CD4-positive, CD25-positive, alpha-beta regulatory T cell (primary cell): ENCODE measurements at regions not wholly inside any gene's neighbourhood (a gene's known extent, or its start where the extent isn't known, plus 50 kb on each side); places are given as distances from the start of the nearest gene placed in this dataset.
"Not testable (repeated sequence)": the region's sequence is repeated elsewhere in the genome, so short reads cannot be mapped to it uniquely, and the experiment has no call there.

Experiments
- ATAC-seq, 2 donors: fragments of 150-1000 bp; cut with Tn5 transposase; one replicate each; pipeline ENCODE4 v1.10.0; 2021; ENCODE audit warnings: low read depth in 2 of 2, moderate number of reproducible peaks in 2 of 2, moderate library complexity in 1 of 2
- DNase-seq, 3 donors: peaks; one replicate each; pipeline versions ENCODE4 v3.0.0 to v3.0.0-alpha.2; 2012 to 2022; ENCODE audit warnings: mixed read lengths in 1 of 3
- H3K27ac ChIP-seq: one replicate; pipeline ENCODE4 v1.7.0; 2013; ENCODE audit warnings: mild to moderate bottlenecking, low read length; ENCODE audit not compliant: insufficient read depth, poor library complexity, severe bottlenecking
- H3K27me3 ChIP-seq: one replicate; pipeline ENCODE4 v1.7.0; 2013; ENCODE audit warnings: low read length; ENCODE audit not compliant: control insufficient read depth, insufficient read depth
- H3K36me3 ChIP-seq: one replicate; pipeline ENCODE4 v1.7.0; 2013; ENCODE audit warnings: mild to moderate bottlenecking, low read length, moderate library complexity; ENCODE audit not compliant: control insufficient read depth, insufficient read depth
- H3K4me1 ChIP-seq: 2 replicates; pipeline ENCODE4 v1.7.0; 2013; ENCODE audit warnings: mild to moderate bottlenecking, low read length; ENCODE audit not compliant: insufficient read depth, control insufficient read depth, poor library complexity, severe bottlenecking
- H3K4me3 ChIP-seq: one replicate; pipeline ENCODE4 v1.7.0; 2013; ENCODE audit warnings: low read depth, mild to moderate bottlenecking, low read length, moderate library complexity
- H3K9me3 ChIP-seq, 2 experiments: 1 replicate in 1 of 2; 2 replicates in 1 of 2; pipeline ENCODE4 v1.7.0; 2013; ENCODE audit warnings: low read length in 2 of 2, mild to moderate bottlenecking in 1 of 2, moderate library complexity in 1 of 2; ENCODE audit not compliant: control insufficient read depth in 2 of 2
- H3K27ac Mint-ChIP-seq, 3 donors: one replicate each; pipeline ENCODE4 v1.8.0; 2020 to 2022; ENCODE audit warnings: mild to moderate bottlenecking in 3 of 3, mixed read lengths in 3 of 3, moderate library complexity in 2 of 3
- H3K27me3 Mint-ChIP-seq: one replicate; pipeline ENCODE4 v1.8.0; 2022; ENCODE audit warnings: mild to moderate bottlenecking, mixed read lengths
- H3K36me3 Mint-ChIP-seq: one replicate; pipeline ENCODE4 v1.8.0; 2020; ENCODE audit warnings: mixed read lengths
- H3K4me1 Mint-ChIP-seq, 4 donors: one replicate each; pipeline ENCODE4 v1.8.0; 2020 to 2022; ENCODE audit warnings: mixed read lengths in 4 of 4, mild to moderate bottlenecking in 1 of 4
- H3K4me3 Mint-ChIP-seq, 4 donors: one replicate each; pipeline ENCODE4 v1.8.0; 2020 to 2022; ENCODE audit warnings: mild to moderate bottlenecking in 4 of 4, mixed read lengths in 4 of 4, moderate library complexity in 3 of 4
- H3K9me3 Mint-ChIP-seq, 7 donors: one replicate each; pipeline ENCODE4 v1.8.0; 2020 to 2022; ENCODE audit warnings: mixed read lengths in 7 of 7, mild to moderate bottlenecking in 3 of 7, moderate library complexity in 2 of 7

GRCh38 chr11:49442669-49443068 lies 234.3 kb upstream of the FOLH1 start:
- Mint-ChIP-seq H3K27ac (no peak overlapping the region), H3K4me1 (no peaks in the 10 kb centered on the region), H3K27me3 (no peaks in the 10 kb centered on the region), H3K9me3 (peaks cover 0 to 15% (median 5%) of the 10 kb centered on the region in 7 donors), H3K36me3 (no peaks in the 10 kb centered on the region), H3K4me3 (no peak overlapping the region)
- H3K4me1 ChIP-seq, result no peaks in the 10 kb centered on the region
- ATAC-seq (no peak), DNase-seq (no peak)
- no peak overlapping the region for H3K27ac ChIP-seq
- H3K4me3 ChIP-seq, result no peak overlapping the region
- no peaks in the 10 kb centered on the region for H3K36me3 ChIP-seq
- no peaks in the 10 kb centered on the region for H3K27me3 ChIP-seq
- no peaks in the 10 kb centered on the region for H3K9me3 ChIP-seq

GRCh38 chr11:49439901-49440300 lies 231.5 kb upstream of the FOLH1 start:
- not testable (repeated sequence) for DNase-seq, ATAC-seq, H3K27ac ChIP-seq, H3K4me1 ChIP-seq, H3K27ac Mint-ChIP-seq, H3K4me1 Mint-ChIP-seq, H3K9me3 ChIP-seq, H3K4me3 Mint-ChIP-seq, H3K27me3 ChIP-seq, H3K4me3 ChIP-seq, H3K36me3 Mint-ChIP-seq, H3K36me3 ChIP-seq, H3K27me3 Mint-ChIP-seq
- H3K9me3 Mint-ChIP-seq, result peaks cover 0 to 13% (median 4%) of the 10 kb centered on the region in 7 donors

GRCh38 chr11:49434308-49434707 lies 225.9 kb upstream of the FOLH1 start:
- not testable (repeated sequence) for DNase-seq, H3K27me3 ChIP-seq, H3K4me3 ChIP-seq

GRCh38 chr11:49432242-49432848 lies 223.9 kb upstream of the FOLH1 start:
- Histone ChIP-seq H3K4me1 (no peaks in the 10 kb centered on the region), H3K27me3 (no peaks in the 10 kb centered on the region), H3K36me3 (no peaks in the 10 kb centered on the region), H3K4me3 (no peak overlapping the region), H3K27ac (no peak overlapping the region), H3K9me3 (no peaks in the 10 kb centered on the region)
- Mint-ChIP-seq H3K27ac (peak overlapping the region in 1 of 3 donors; percentile 0), H3K4me1 (no peaks in the 10 kb centered on the region), H3K4me3 (no peak overlapping the region), H3K9me3 (peaks cover 0 to 25% (median 4%) of the 10 kb centered on the region in 7 donors), H3K36me3 (no peaks in the 10 kb centered on the region), H3K27me3 (no peaks in the 10 kb centered on the region)
- DNase-seq (no peak), ATAC-seq (no peak)

More at GRCh38 chr11:49434308-49434707, 225.9 kb upstream of the FOLH1 start:
- not testable (repeated sequence) for ATAC-seq, H3K27ac Mint-ChIP-seq, H3K4me1 Mint-ChIP-seq, H3K9me3 ChIP-seq, H3K4me1 ChIP-seq, H3K36me3 Mint-ChIP-seq, H3K27ac ChIP-seq, H3K36me3 ChIP-seq, H3K4me3 Mint-ChIP-seq, H3K27me3 Mint-ChIP-seq
- H3K9me3 Mint-ChIP-seq, result peaks cover 0 to 18% (median 4%) of the 10 kb centered on the region in 7 donors

- Histone ChIP-seq H3K27ac (no peak overlapping the region), H3K36me3 (no peaks in the 10 kb centered on the region), H3K9me3 (no peaks in the 10 kb centered on the region), H3K27me3 (no peaks in the 10 kb centered on the region), H3K4me3 (no peak overlapping the region), H3K4me1 (no peaks in the 10 kb centered on the region)
- Mint-ChIP-seq H3K9me3 (peaks cover 0 to 32% (median 7%) of the 10 kb centered on the region in 7 donors), H3K4me3 (no peak overlapping the region), H3K27ac (no peak overlapping the region), H3K36me3 (no peaks in the 10 kb centered on the region), H3K27me3 (no peaks in the 10 kb centered on the region), H3K4me1 (no peaks in the 10 kb centered on the region)
- DNase-seq (no peak), ATAC-seq (no peak)
These were observed 215.7 kb upstream of the FOLH1 start for GRCh38 chr11:49424136-49424535.

GRCh38 chr11:49418877-49419276 lies 210.5 kb upstream of the FOLH1 start:
- not testable (repeated sequence) for H3K4me3 Mint-ChIP-seq, H3K4me1 Mint-ChIP-seq, H3K4me3 ChIP-seq, ATAC-seq, H3K27ac Mint-ChIP-seq, H3K36me3 Mint-ChIP-seq, H3K36me3 ChIP-seq, DNase-seq, H3K9me3 ChIP-seq, H3K27me3 Mint-ChIP-seq, H3K4me1 ChIP-seq, H3K27me3 ChIP-seq, H3K27ac ChIP-seq
- H3K9me3 Mint-ChIP-seq, result peaks cover 0 to 28% (median 9%) of the 10 kb centered on the region in 7 donors

GRCh38 chr11:49405743-49406142 lies 197.3 kb upstream of the FOLH1 start:
- Mint-ChIP-seq H3K27me3 (no peaks in the 10 kb centered on the region), H3K36me3 (no peaks in the 10 kb centered on the region), H3K9me3 (peaks cover 0 to 5% (median 2%) of the 10 kb centered on the region in 7 donors), H3K4me3 (no peak overlapping the region), H3K4me1 (no peaks in the 10 kb centered on the region), H3K27ac (no peak overlapping the region)
- no peaks in the 10 kb centered on the region for H3K4me1 ChIP-seq
- H3K27ac ChIP-seq, result no peak overlapping the region
- DNase-seq (no peak), ATAC-seq (no peak)
- no peaks in the 10 kb centered on the region for H3K9me3 ChIP-seq
- H3K36me3 ChIP-seq, result no peaks in the 10 kb centered on the region
- H3K27me3 ChIP-seq, result no peaks in the 10 kb centered on the region
- no peak overlapping the region for H3K4me3 ChIP-seq

- not testable (repeated sequence) for DNase-seq, ATAC-seq, H3K27me3 ChIP-seq, H3K36me3 ChIP-seq, H3K27ac ChIP-seq, H3K4me3 Mint-ChIP-seq, H3K27ac Mint-ChIP-seq, H3K27me3 Mint-ChIP-seq, H3K4me1 ChIP-seq, H3K4me1 Mint-ChIP-seq, H3K36me3 Mint-ChIP-seq, H3K9me3 ChIP-seq, H3K4me3 ChIP-seq
- peaks cover 0 to 10% (median 1%) of the 10 kb centered on the region in 7 donors for H3K9me3 Mint-ChIP-seq
These were observed 187.4 kb upstream of the FOLH1 start for GRCh38 chr11:49395789-49396188.
